Osteocyte (in vitro differentiated cells): ENCODE measurements at regions not wholly inside any gene's neighbourhood (a gene's known extent, or its start where the extent isn't known, plus 50 kb on each side); places are given as distances from the start of the nearest gene placed in this dataset.
"Not testable (repeated sequence)": the region's sequence is repeated elsewhere in the genome, so short reads cannot be mapped to it uniquely, and the experiment has no call there.

ENCODE experiments used
- DNase-seq: peaks from one replicate; pipeline ENCODE4 v3.0.0; 2021; ENCODE audit warnings: mixed read lengths; ENCODE audit not compliant: unreplicated experiment; ENCODE audit errors: extremely low spot score
- H3K27ac Mint-ChIP-seq: one replicate; pipeline ENCODE4 v1.8.0; 2021; ENCODE audit warnings: mild to moderate bottlenecking, mixed read lengths; ENCODE audit not compliant: unreplicated experiment
- H3K27me3 Mint-ChIP-seq: one replicate; pipeline ENCODE4 v1.8.0; 2021; ENCODE audit warnings: mixed read lengths; ENCODE audit not compliant: unreplicated experiment
- H3K36me3 Mint-ChIP-seq: one replicate; pipeline ENCODE4 v1.8.0; 2021; ENCODE audit warnings: mixed read lengths; ENCODE audit not compliant: unreplicated experiment
- H3K4me1 Mint-ChIP-seq: one replicate; pipeline ENCODE4 v1.8.0; 2021; ENCODE audit warnings: mixed read lengths; ENCODE audit not compliant: unreplicated experiment
- H3K4me3 Mint-ChIP-seq: one replicate; pipeline ENCODE4 v1.8.0; 2021; ENCODE audit warnings: mild to moderate bottlenecking, moderate library complexity, mixed read lengths; ENCODE audit not compliant: unreplicated experiment
- H3K9me3 Mint-ChIP-seq: one replicate; pipeline ENCODE4 v1.8.0; 2021; ENCODE audit warnings: mixed read lengths; ENCODE audit not compliant: unreplicated experiment
- CTCF ChIP-seq: fragments of 200-600 bp; sonication (generic); IDR thresholded peaks from 2 replicates; pipeline ENCODE4 v1.5.0; 2021; ENCODE audit warnings: antibody characterized with exemption, mild to moderate bottlenecking, moderate library complexity

GRCh38 chr12:77222336-77222735, 157.0 kb upstream of the E2F7 start:
- TF ChIP-seq CTCF: no peak
- no peak overlapping the region for H3K27ac Mint-ChIP-seq
- no peaks in the 10 kb centered on the region for H3K9me3 Mint-ChIP-seq
- H3K36me3 Mint-ChIP-seq: no peaks in the 10 kb centered on the region
- H3K4me1 Mint-ChIP-seq: no peaks in the 10 kb centered on the region
- no peak for DNase-seq
- H3K4me3 Mint-ChIP-seq: no peak overlapping the region
- H3K27me3 Mint-ChIP-seq: peaks cover 12% of the 10 kb centered on the region

- H3K36me3 Mint-ChIP-seq: no peaks in the 10 kb centered on the region
- no peak overlapping the region for H3K27ac Mint-ChIP-seq
- H3K4me1 Mint-ChIP-seq: no peaks in the 10 kb centered on the region
- H3K4me3 Mint-ChIP-seq: no peak overlapping the region
- peaks cover 15% of the 10 kb centered on the region for H3K27me3 Mint-ChIP-seq
- H3K9me3 Mint-ChIP-seq: no peaks in the 10 kb centered on the region
- no peak for DNase-seq
- no peak for TF ChIP-seq CTCF
These were observed 155.2 kb upstream of the E2F7 start for GRCh38 chr12:77220586-77220985.

- no peak for DNase-seq
- peaks cover 18% of the 10 kb centered on the region for H3K27me3 Mint-ChIP-seq
- H3K27ac Mint-ChIP-seq: no peak overlapping the region
- no peak overlapping the region for H3K4me3 Mint-ChIP-seq
- no peak for TF ChIP-seq CTCF
- H3K36me3 Mint-ChIP-seq: no peaks in the 10 kb centered on the region
- no peaks in the 10 kb centered on the region for H3K4me1 Mint-ChIP-seq
- H3K9me3 Mint-ChIP-seq: no peaks in the 10 kb centered on the region
These were observed 152.9 kb upstream of the E2F7 start for GRCh38 chr12:77218278-77218677.

- not testable (repeated sequence) for H3K36me3 Mint-ChIP-seq, H3K9me3 Mint-ChIP-seq, H3K27ac Mint-ChIP-seq, H3K4me3 Mint-ChIP-seq, H3K4me1 Mint-ChIP-seq, H3K27me3 Mint-ChIP-seq, DNase-seq
These were observed 150.8 kb upstream of the E2F7 start for GRCh38 chr12:77216136-77216535.

GRCh38 chr12:77214136-77214535, 148.8 kb upstream of the E2F7 start:
- Mint-ChIP-seq H3K4me1 (no peaks in the 10 kb centered on the region), H3K27me3 (peaks cover 6% of the 10 kb centered on the region), H3K4me3 (no peak overlapping the region), H3K27ac (no peak overlapping the region), H3K36me3 (no peaks in the 10 kb centered on the region), H3K9me3 (peaks cover 12% of the 10 kb centered on the region)
- DNase-seq: no peak
- no peak for TF ChIP-seq CTCF

- peaks cover 12% of the 10 kb centered on the region for H3K9me3 Mint-ChIP-seq
- no peaks in the 10 kb centered on the region for H3K36me3 Mint-ChIP-seq
- DNase-seq: no peak
- H3K27me3 Mint-ChIP-seq: peaks cover 6% of the 10 kb centered on the region
- no peak for TF ChIP-seq CTCF
- H3K4me3 Mint-ChIP-seq: no peak overlapping the region
- H3K4me1 Mint-ChIP-seq: no peaks in the 10 kb centered on the region
- H3K27ac Mint-ChIP-seq: no peak overlapping the region
These were observed 147.9 kb upstream of the E2F7 start for GRCh38 chr12:77213319-77213718.
